ENCODE measurements at regions not wholly inside any gene's neighbourhood (a gene's known extent, or its start where the extent isn't known, plus 50 kb on each side); places are given as distances from the start of the nearest gene placed in this dataset.

- no peaks in the 10 kb centered on the region for H3K79me2 ChIP-seq (ENCODE audit: low read length)
- no peak overlapping the region for H3K27ac ChIP-seq (ENCODE audit: low read length)
- no peak overlapping the region for H3K9ac ChIP-seq (ENCODE audit: low read length)
- H3K4me2 ChIP-seq (ENCODE audit: low read depth, low read length, poor library complexity, severe bottlenecking), result no peak overlapping the region
- H3K27me3 ChIP-seq (ENCODE audit: low read length), result no peaks in the 10 kb centered on the region
- no peak overlapping the region for H3K4me3 ChIP-seq (ENCODE audit: low read length)
- no peaks in the 10 kb centered on the region for H3K9me2 ChIP-seq (replicated peaks; ENCODE audit: insufficient read depth, low read length)
- no peaks in the 10 kb centered on the region for H4K20me1 ChIP-seq (ENCODE audit: insufficient read depth, low read depth, low read length)
- no peak for DNase-seq
- H2AFZ ChIP-seq (ENCODE audit: low read length), result no peak overlapping the region
- no peaks in the 10 kb centered on the region for H3K36me3 ChIP-seq (ENCODE audit: insufficient read depth, low read length)
- no peaks in the 10 kb centered on the region for H3K4me1 ChIP-seq (ENCODE audit: low read length)
- no peaks in the 10 kb centered on the region for H3K9me3 ChIP-seq (ENCODE audit: low read length)
These were observed 157.7 kb upstream of the COL11A1 start for GRCh38 chr1:103266036-103266435.

GRCh38 chr1:103265551-103265950 lies 157.2 kb upstream of the COL11A1 start:
- H3K9ac ChIP-seq (ENCODE audit: low read length), result no peak overlapping the region
- H3K4me1 ChIP-seq (ENCODE audit: low read length), result no peaks in the 10 kb centered on the region
- H3K27ac ChIP-seq (ENCODE audit: low read length), result no peak overlapping the region
- no peak overlapping the region for H3K4me2 ChIP-seq (ENCODE audit: low read depth, low read length, poor library complexity, severe bottlenecking)
- no peaks in the 10 kb centered on the region for H3K9me2 ChIP-seq (replicated peaks; ENCODE audit: insufficient read depth, low read length)
- H4K20me1 ChIP-seq (ENCODE audit: insufficient read depth, low read depth, low read length), result no peaks in the 10 kb centered on the region
- H3K27me3 ChIP-seq (ENCODE audit: low read length), result no peaks in the 10 kb centered on the region
- H2AFZ ChIP-seq (ENCODE audit: low read length), result no peak overlapping the region
- H3K4me3 ChIP-seq (ENCODE audit: low read length), result no peak overlapping the region
- H3K79me2 ChIP-seq (ENCODE audit: low read length), result no peaks in the 10 kb centered on the region
- H3K36me3 ChIP-seq (ENCODE audit: insufficient read depth, low read length), result no peaks in the 10 kb centered on the region
- DNase-seq, result no peak
- H3K9me3 ChIP-seq (ENCODE audit: low read length), result no peaks in the 10 kb centered on the region

DNA sequence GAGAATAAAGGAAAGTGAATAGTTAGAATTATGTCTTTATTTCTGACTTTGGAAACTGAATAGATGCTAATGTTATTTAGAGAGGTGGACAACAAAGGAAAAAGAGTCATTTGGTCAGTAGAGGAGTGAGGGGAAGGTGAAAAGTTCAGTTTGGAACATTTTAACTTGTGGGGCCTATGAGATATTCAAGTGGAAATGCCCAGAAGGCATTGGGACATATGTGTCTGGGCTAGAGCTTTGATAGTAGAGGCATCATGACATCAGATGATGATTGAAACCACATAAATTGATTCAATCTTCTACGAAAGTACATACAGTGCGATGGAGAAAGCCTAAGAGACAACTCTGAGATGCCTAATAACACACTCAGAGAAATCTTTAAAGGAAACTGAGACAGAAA lies 151.7 kb upstream of the COL11A1 start:
- no peak overlapping the region for H2AFZ ChIP-seq (ENCODE audit: low read length)
- H4K20me1 ChIP-seq (ENCODE audit: insufficient read depth, low read depth, low read length), result no peaks in the 10 kb centered on the region
- no peak for DNase-seq
- no peak overlapping the region for H3K27ac ChIP-seq (ENCODE audit: low read length)
- H3K4me2 ChIP-seq (ENCODE audit: low read depth, low read length, poor library complexity, severe bottlenecking), result no peak overlapping the region
- no peaks in the 10 kb centered on the region for H3K4me1 ChIP-seq (ENCODE audit: low read length)
- H3K27me3 ChIP-seq (ENCODE audit: low read length), result no peaks in the 10 kb centered on the region
- H3K9me2 ChIP-seq (replicated peaks; ENCODE audit: insufficient read depth, low read length), result no peaks in the 10 kb centered on the region; the same call in 1 of the 2 replicates
- H3K9ac ChIP-seq (ENCODE audit: low read length), result no peak overlapping the region
- no peaks in the 10 kb centered on the region for H3K9me3 ChIP-seq (ENCODE audit: low read length)
- no peaks in the 10 kb centered on the region for H3K36me3 ChIP-seq (ENCODE audit: insufficient read depth, low read length)
- no peak overlapping the region for H3K4me3 ChIP-seq (ENCODE audit: low read length)
- H3K79me2 ChIP-seq (ENCODE audit: low read length), result no peaks in the 10 kb centered on the region

DNA sequence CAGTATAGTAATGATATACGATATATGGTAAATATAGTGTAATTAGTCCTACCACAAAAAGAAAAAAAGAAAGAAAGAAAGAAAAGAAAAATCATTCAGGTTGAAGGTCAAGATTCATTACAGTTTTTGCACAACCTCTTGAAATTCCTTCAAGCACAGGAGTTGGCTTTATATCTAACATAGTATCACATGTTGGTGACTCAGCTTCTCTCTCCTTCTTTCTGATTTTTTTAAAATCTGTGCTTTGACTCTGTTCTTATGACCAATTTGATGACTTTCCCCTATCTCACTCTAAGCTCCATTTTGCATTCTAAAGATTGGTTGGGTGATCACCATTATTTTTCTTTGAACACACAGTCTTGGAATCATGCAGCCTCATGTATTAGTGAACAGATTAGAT lies 148.2 kb upstream of the COL11A1 start:
- H3K9ac ChIP-seq (ENCODE audit: low read length), result no peak overlapping the region
- H3K79me2 ChIP-seq (ENCODE audit: low read length), result no peaks in the 10 kb centered on the region
- no peaks in the 10 kb centered on the region for H3K36me3 ChIP-seq (ENCODE audit: insufficient read depth, low read length)
- no peaks in the 10 kb centered on the region for H3K27me3 ChIP-seq (ENCODE audit: low read length)
- no peak overlapping the region for H3K4me3 ChIP-seq (ENCODE audit: low read length)
- no peaks in the 10 kb centered on the region; the same call in 1 of the 2 replicates for H3K9me2 ChIP-seq (replicated peaks; ENCODE audit: insufficient read depth, low read length)
- no peak for DNase-seq
- H3K9me3 ChIP-seq (ENCODE audit: low read length), result no peaks in the 10 kb centered on the region
- no peaks in the 10 kb centered on the region for H4K20me1 ChIP-seq (ENCODE audit: insufficient read depth, low read depth, low read length)
- no peaks in the 10 kb centered on the region for H3K4me1 ChIP-seq (ENCODE audit: low read length)
- H2AFZ ChIP-seq (ENCODE audit: low read length), result no peak overlapping the region
- no peak overlapping the region for H3K27ac ChIP-seq (ENCODE audit: low read length)
- no peak overlapping the region for H3K4me2 ChIP-seq (ENCODE audit: low read depth, low read length, poor library complexity, severe bottlenecking)

DNA sequence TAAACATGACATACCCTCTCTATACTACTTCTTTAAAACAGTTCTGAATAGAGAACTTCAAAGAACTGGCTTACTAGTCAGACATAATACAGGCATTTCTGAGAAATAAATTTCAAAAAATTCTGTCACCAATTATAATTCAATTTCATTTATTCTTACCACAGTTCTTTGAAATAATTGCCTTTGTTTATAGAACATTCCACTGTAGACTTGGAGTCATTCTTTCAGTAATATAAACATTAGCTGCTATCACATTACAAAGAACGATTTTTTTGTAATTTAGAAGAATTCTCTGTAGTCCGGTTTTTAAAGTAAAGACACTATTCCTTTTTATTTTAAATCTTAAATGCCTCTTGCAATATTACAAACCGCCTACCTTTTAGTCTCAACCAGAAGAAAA lies 146.4 kb upstream of the COL11A1 start:
- Histone ChIP-seq H3K79me2 (ENCODE audit: low read length) (no peaks in the 10 kb centered on the region), H3K4me1 (ENCODE audit: low read length) (no peaks in the 10 kb centered on the region), H4K20me1 (ENCODE audit: insufficient read depth, low read depth, low read length) (no peaks in the 10 kb centered on the region), H3K9me3 (ENCODE audit: low read length) (no peaks in the 10 kb centered on the region), H3K4me2 (ENCODE audit: low read depth, low read length, poor library complexity, severe bottlenecking) (no peak overlapping the region), H3K27ac (ENCODE audit: low read length) (no peak overlapping the region), H3K27me3 (ENCODE audit: low read length) (no peaks in the 10 kb centered on the region), H2AFZ (ENCODE audit: low read length) (no peak overlapping the region), H3K36me3 (ENCODE audit: insufficient read depth, low read length) (no peaks in the 10 kb centered on the region), H3K9me2 (replicated peaks; ENCODE audit: insufficient read depth, low read length) (no peaks in the 10 kb centered on the region; the same call in 1 of the 2 replicates), H3K9ac (ENCODE audit: low read length) (no peak overlapping the region), H3K4me3 (ENCODE audit: low read length) (no peak overlapping the region)
- no peak for DNase-seq

DNA sequence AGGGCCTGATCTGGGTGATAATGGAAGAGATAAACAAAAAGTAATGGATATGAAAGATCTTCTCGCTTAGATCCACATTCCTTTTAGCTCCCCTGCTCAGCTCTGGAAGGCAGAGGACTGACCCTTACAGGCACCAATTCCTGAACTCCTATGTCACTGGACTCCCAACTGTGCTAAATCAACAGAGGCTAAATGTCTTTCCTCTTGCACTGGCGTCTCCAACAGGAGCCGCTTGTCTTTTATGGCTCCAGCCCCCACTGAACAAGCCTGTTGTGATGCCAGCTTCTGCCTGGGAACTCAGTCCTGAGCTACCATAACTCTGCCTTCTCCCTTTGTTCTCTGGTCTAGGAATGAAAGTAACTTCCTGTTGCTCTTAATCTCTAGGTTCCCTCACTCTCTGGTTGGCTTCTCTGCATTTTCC lies 142.1 kb upstream of the COL11A1 start:
- H2AFZ ChIP-seq (ENCODE audit: low read length), result no peak overlapping the region
- 0 out of 2 replicates have a peak, but pooled peaks cover 3% of the 10 kb centered on the region for H3K9me2 ChIP-seq (replicated peaks; ENCODE audit: insufficient read depth, low read length)
- DNase-seq, result no peak

DNA sequence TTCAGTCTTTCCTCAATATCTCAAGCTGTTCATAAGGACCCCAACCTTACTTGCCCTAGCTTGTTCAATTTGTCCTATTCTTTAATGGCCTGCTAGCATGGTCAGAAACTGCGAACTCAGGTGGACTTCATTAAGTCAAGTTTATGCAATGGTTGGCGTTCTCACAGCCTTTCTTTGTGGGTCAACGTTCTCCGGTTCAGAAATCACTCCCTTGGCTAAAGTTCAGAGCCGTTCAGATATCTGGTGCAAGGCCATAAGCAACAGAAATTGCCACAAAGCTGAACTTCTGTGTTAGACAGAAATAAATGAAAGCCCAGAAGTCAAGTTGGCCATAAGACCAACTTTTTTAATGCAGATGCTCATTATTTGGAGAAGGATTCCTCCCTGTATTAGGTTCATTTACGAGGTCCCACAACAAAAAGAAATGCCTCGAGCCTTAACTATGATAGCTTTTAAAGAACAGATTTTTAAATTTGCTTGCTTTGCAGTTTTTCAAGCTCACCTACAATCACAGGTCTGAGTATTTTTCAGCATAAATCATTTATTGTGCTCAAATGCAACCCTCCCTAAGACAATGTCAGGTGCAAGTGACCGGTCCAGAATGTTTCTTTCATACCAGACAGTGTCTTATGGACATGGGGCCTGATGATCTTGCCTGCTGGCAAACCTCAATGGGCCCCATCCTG lies 140.2 kb upstream of the COL11A1 start:
- H2AFZ ChIP-seq (ENCODE audit: low read length), result no peak overlapping the region
- H3K36me3 ChIP-seq (ENCODE audit: insufficient read depth, low read length), result no peaks in the 10 kb centered on the region
- H3K79me2 ChIP-seq (ENCODE audit: low read length), result no peaks in the 10 kb centered on the region
- H3K4me1 ChIP-seq (ENCODE audit: low read length), result no peaks in the 10 kb centered on the region
- 0 out of 2 replicates have a peak, but pooled peaks cover 3% of the 10 kb centered on the region for H3K9me2 ChIP-seq (replicated peaks; ENCODE audit: insufficient read depth, low read length)
- DNase-seq, result no peak
- no peaks in the 10 kb centered on the region for H4K20me1 ChIP-seq (ENCODE audit: insufficient read depth, low read depth, low read length)
- no peak overlapping the region for H3K4me2 ChIP-seq (ENCODE audit: low read depth, low read length, poor library complexity, severe bottlenecking)
- H3K9ac ChIP-seq (ENCODE audit: low read length), result no peak overlapping the region
- peaks cover 4% of the 10 kb centered on the region for H3K9me3 ChIP-seq (ENCODE audit: low read length)
- H3K27me3 ChIP-seq (ENCODE audit: low read length), result no peaks in the 10 kb centered on the region
- no peak overlapping the region for H3K27ac ChIP-seq (ENCODE audit: low read length)
- H3K4me3 ChIP-seq (ENCODE audit: low read length), result no peak overlapping the region

More for the DNA sequence above, 142.1 kb upstream of the COL11A1 start:
- Histone ChIP-seq H4K20me1 (ENCODE audit: insufficient read depth, low read depth, low read length) (no peaks in the 10 kb centered on the region), H3K4me2 (ENCODE audit: low read depth, low read length, poor library complexity, severe bottlenecking) (no peak overlapping the region), H3K4me3 (ENCODE audit: low read length) (no peak overlapping the region), H3K36me3 (ENCODE audit: insufficient read depth, low read length) (no peaks in the 10 kb centered on the region), H3K27ac (ENCODE audit: low read length) (no peak overlapping the region), H3K4me1 (ENCODE audit: low read length) (no peaks in the 10 kb centered on the region), H3K27me3 (ENCODE audit: low read length) (no peaks in the 10 kb centered on the region), H3K9ac (ENCODE audit: low read length) (no peak overlapping the region), H3K9me3 (ENCODE audit: low read length) (no peaks in the 10 kb centered on the region; the same call in 1 of the 2 replicates), H3K79me2 (ENCODE audit: low read length) (no peaks in the 10 kb centered on the region)

- Histone ChIP-seq H3K27ac (ENCODE audit: low read length) (no peak overlapping the region), H3K4me1 (ENCODE audit: low read length) (no peaks in the 10 kb centered on the region), H3K36me3 (ENCODE audit: insufficient read depth, low read length) (no peaks in the 10 kb centered on the region), H4K20me1 (ENCODE audit: insufficient read depth, low read depth, low read length) (no peaks in the 10 kb centered on the region), H3K9ac (ENCODE audit: low read length) (no peak overlapping the region), H2AFZ (ENCODE audit: low read length) (no peak overlapping the region), H3K27me3 (ENCODE audit: low read length) (no peaks in the 10 kb centered on the region), H3K9me2 (replicated peaks; ENCODE audit: insufficient read depth, low read length) (0 out of 2 replicates have a peak, but pooled peaks cover 3% of the 10 kb centered on the region), H3K4me2 (ENCODE audit: low read depth, low read length, poor library complexity, severe bottlenecking) (no peak overlapping the region), H3K9me3 (ENCODE audit: low read length) (peaks cover 4% of the 10 kb centered on the region), H3K4me3 (ENCODE audit: low read length) (no peak overlapping the region), H3K79me2 (ENCODE audit: low read length) (no peaks in the 10 kb centered on the region)
- no peak for DNase-seq
These were observed 139.2 kb upstream of the COL11A1 start for GRCh38 chr1:103247517-103247916.

Data from Karpas-422 (cell line).